HG03060 (cell line): ENCODE measurements at regions not wholly inside any gene's neighbourhood (a gene's known extent, or its start where the extent isn't known, plus 50 kb on each side); places are given as distances from the start of the nearest gene placed in this dataset.
"Not testable (repeated sequence)": the region's sequence is repeated elsewhere in the genome, so short reads cannot be mapped to it uniquely, and the experiment has no call there.

Experiments used
- ATAC-seq: cut with Tn5 transposase; IDR thresholded peaks from one replicate; pipeline ENCODE4 v1.9.1; 2021; ENCODE audit warnings: low read depth, moderate number of reproducible peaks; ENCODE audit not compliant: unreplicated experiment

DNA sequence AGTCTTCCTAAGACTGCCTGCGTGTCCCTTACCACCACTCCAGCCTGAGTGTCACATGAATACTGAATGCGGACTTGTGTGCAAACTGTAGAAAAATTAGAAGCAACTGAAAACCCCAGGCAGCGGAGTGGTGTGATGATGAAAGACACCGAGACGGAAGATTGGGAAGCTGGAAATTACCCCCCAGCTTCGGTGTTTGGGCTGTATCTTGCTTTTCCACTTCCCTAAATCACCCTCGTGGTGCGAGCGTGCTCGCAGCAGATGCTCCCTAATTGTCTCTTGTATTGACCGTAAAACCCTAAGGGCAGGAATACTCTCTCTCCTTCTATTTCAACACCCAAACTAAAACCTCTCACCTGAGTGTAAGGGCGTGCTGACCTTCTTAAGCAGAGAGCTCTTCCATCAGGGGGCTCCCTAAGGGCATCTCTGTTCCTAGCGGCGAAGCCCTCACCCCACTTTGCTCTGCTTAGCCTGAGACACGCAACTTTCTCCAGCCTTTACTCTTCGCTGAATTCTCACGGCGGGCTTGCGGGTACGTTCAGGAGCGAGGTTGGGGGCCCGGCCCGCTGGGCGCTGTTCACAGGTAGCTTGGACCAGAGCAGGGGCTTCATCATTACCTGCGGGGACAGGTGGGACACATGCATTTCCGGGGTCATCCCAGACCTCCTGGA, 62.4 kb downstream of the CRYBB2 start:
- ATAC-seq, result no peak

DNA sequence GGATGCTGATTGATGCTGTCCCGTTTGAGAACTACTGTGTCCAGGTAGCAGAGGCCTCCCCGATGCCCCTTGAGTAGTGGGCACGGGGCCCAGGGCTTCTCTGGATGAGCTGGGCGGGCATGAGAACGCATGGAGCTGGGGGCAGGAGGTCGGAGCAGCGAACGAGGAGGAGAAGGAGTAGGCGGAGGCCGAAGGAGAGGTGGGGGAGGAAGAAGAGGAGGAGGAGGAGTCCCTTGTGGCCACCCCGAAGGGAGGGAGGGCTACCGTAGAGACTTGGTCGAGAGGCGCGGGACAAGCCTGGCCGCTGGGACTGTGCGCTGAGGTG, 62.9 kb downstream of the CRYBB2 start:
- no peak for ATAC-seq

DNA sequence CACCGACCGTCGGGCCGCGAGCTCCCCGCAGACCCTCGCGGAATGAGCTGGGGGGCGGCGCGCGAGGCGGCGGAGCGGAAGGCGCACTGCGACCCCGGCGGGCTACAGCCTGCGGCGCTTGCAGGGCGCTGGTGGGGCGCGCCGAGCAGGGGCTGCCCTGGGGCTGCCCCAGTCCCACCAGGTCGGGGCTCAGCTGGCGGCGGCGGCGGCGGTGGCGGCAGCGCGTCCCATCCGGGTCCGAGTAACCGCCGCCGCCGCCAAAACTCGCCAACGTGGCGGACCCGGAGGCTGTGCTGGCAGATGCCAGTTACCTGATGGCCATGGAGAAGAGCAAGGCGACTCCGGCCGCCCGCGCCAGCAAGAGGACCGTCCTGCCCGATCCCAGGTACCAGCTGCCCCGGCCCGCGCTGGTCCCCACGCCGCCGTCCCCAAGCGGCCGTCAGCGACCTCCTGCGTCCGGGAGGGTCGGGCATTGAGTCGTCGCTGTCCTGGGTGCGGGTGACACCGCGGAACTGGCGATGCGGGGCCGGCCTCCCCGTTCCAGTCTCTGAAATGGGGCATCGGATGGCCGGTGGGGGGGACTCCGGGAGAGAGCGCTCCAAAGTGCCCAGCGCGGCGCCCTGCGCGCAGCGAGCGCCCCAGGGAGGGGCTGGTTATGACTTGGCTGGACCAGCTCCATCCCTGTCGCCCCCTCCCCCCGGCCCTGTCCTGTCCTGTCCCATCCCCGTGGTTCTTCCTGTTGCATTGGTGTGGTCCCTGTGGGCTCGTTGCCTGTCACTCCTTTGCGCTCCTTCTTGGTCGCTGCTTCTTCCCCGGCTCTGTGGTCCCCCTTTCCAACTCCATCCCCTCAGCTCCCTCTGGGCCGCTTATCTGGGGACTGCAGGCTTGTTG, 63.5 kb downstream of the CRYBB2 start:
- ATAC-seq, result no peak

GRCh38 chr22:25288481-25288880, 69.0 kb downstream of the CRYBB2 start:
- ATAC-seq, result not testable (repeated sequence)

- ATAC-seq, result not testable (repeated sequence)
Measured at GRCh38 chr22:25301912-25302311, 82.5 kb downstream of the CRYBB2 start.

DNA sequence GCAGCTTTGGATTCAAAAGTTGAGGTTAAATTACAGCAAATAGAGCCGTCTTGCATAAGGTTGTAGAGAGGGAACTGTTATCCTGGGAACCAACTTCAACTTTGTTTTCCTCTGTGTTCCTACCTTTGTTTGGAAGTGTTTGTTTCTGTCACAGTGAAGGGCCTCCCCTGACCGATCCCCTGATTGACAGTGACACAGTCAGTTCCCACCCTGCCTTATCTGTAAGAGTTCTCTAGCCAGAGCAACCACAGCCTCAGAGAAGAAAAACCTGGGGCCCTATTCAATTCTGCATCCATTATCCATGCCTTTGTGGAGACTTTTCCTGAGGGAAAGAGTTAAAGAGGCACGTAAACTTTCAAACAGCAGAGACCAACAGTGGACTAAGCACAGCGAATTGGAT, 90.1 kb downstream of the CRYBB2 start:
- ATAC-seq, result not testable (repeated sequence)

DNA sequence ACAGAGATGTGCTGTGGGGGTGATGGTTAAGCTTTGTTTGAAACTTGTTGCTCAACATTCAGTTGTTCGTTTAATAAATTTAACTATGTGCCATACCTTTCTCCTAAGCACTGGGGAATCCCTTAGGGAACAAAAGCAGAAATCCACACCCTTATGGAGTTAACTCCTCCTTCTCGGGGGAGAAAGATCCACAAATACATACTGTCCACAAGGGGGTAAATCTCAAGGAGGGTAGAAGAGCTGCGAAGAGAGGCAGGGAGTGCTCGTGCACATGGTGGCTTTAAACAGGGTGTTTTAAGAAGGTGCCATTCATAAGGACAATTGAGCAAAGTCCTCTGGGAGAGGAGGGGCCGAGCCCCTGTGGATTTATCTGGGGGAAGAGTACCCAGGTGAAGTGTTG, 92.5 kb downstream of the CRYBB2 start:
- ATAC-seq, result not testable (repeated sequence)

- ATAC-seq, result no peak
Measured at GRCh38 chr22:25318081-25318823, 98.8 kb downstream of the CRYBB2 start.

GRCh38 chr22:25327018-25327755, 107.7 kb downstream of the CRYBB2 start:
- ATAC-seq, result no peak

- ATAC-seq, result no peak
Measured at GRCh38 chr22:25331050-25331449, 111.6 kb downstream of the CRYBB2 start.

DNA sequence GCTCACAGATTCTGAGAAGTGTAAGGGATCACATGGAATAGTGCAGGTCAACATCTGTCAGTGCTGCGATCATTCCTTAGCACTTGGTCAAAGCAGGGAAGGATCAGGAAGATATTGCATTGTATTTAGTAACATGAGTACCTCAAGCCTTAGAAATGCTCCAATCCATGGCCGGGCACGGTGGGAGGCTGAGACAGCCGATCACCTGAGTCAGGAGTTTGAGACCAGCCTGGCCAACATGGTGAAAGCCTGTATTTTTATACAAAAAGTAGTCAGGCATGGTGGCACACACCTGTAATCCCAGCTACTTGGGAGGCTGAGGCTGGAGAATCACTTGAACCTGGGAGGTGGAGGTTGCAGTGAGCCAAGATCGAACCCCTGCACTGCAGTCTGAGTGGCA, 112.5 kb downstream of the CRYBB2 start:
- ATAC-seq, result not testable (repeated sequence)

- no peak for ATAC-seq
Measured at GRCh38 chr22:25332386-25332785, 112.9 kb downstream of the CRYBB2 start.

- ATAC-seq, result no peak
Measured at GRCh38 chr22:25334162-25334490, 114.7 kb downstream of the CRYBB2 start.

GRCh38 chr22:25334631-25335030, 115.2 kb downstream of the CRYBB2 start:
- ATAC-seq, result not testable (repeated sequence)

DNA sequence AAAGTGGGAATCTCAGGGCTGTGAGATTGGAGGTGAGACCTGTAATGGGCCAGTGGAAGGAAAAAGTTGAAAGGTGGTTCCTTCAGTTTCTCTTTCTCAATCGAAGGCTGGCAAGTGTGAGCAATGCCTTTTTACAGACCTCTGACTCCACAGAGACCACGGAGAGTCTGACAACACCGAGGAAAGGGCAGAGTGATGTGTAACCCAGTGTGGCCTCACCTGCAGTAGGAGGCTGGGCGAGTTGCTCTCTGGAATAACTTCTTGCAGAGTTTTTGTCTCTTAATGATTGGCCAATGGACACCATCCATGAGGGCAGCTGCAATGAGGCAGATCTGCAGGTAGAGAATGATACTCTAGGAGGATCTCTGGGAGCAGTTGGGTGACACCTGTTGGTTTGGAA, 115.8 kb downstream of the CRYBB2 start:
- ATAC-seq, result not testable (repeated sequence)

DNA sequence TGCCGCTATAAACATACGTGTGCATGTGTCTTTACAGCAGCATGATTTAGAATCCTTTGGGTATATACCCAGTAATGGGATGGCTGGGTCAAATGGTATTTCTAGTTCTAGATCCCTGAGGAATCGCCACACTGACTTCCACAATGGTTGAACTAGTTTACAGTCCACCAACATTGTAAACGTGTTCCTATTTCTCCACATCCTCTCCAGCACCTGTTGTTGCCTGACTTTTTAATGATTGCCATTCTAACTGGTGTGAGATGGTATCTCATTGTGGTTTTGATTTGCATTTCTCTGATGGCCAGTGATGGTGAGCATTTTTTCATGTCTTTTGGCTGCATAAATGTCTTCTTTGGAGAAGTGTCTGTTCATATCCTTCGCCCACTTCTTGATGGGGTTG, 121.1 kb downstream of the CRYBB2 start:
- not testable (repeated sequence) for ATAC-seq

GRCh38 chr22:25344366-25344765, 124.9 kb downstream of the CRYBB2 start:
- not testable (repeated sequence) for ATAC-seq

GRCh38 chr22:25346859-25347751, 127.7 kb downstream of the CRYBB2 start:
- no peak for ATAC-seq

- ATAC-seq, result no peak
Measured at GRCh38 chr22:25347752-25348102, 128.3 kb downstream of the CRYBB2 start.

DNA sequence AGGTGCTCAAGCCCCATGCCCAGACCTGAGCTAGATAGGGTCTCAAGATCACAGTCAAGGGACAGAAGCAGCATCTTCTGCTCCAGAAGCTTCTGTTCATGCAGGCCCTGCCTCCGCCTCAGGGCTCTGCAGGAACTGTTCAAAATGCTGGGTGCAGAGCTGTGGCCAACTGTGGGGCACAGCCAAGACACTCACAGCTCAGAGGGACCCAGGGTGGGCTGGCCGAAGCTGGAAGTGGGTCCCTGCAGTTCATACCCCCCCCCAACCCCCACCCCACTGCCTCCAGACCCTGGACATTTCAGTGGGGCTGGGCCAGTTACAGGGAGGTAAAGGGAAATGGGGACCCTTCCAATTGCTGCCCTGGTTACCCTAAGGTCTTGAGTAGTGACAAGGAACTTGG, 129.0 kb downstream of the CRYBB2 start:
- no peak for ATAC-seq
